ENCODE measurements at regions not wholly inside any gene's neighbourhood (a gene's known extent, or its start where the extent isn't known, plus 50 kb on each side); places are given as distances from the start of the nearest gene placed in this dataset.

GRCh38 chr2:150370561-150370960, 116.9 kb downstream of the RND3 start:
- intact Hi-C loops (cut with micrococcal nuclease): no loop called here
- no peak for DNase-seq (ENCODE audit: low read depth, low spot score)
- H3K27me3 ChIP-seq (ENCODE audit: insufficient read depth, low read length): no peaks in the 10 kb centered on the region

More at GRCh38 chr2:150370561-150370960, 116.9 kb downstream of the RND3 start:
- no TSS peak for BruUV-seq (replicated peaks)
- no peak for TF ChIP-seq RAD21 (IDR thresholded peaks at IDR 0.05; ENCODE audit: low read depth)
- TF ChIP-seq EGR1 (IDR thresholded peaks at IDR 0.05; ENCODE audit: low read depth): no peak
- TF ChIP-seq MAX (IDR thresholded peaks at IDR 0.05): no peak
- no peak for TF ChIP-seq ELF1 (IDR thresholded peaks at IDR 0.05; ENCODE audit: borderline replicate concordance, low read depth)
- TF ChIP-seq YY1 (IDR thresholded peaks at IDR 0.05; ENCODE audit: extremely low read depth, insufficient replicate concordance, low read depth, low read length): no peak
- no peak for TF ChIP-seq FOSL1 (IDR thresholded peaks at IDR 0.05; ENCODE audit: low read depth)
- no peak for TF ChIP-seq SP1 (IDR thresholded peaks at IDR 0.05; ENCODE audit: low read depth)
- TF ChIP-seq ATF3 (IDR thresholded peaks at IDR 0.05): no peak
- no peak for TF ChIP-seq SIN3A (IDR thresholded peaks at IDR 0.05; ENCODE audit: low read depth)
- no peak for TF ChIP-seq JUND (IDR thresholded peaks at IDR 0.05)
- TF ChIP-seq CEBPB (IDR thresholded peaks at IDR 0.05; ENCODE audit: low read depth): no peak
- no peak for TF ChIP-seq TCF7L2 (IDR thresholded peaks at IDR 0.05; ENCODE audit: borderline replicate concordance, extremely low read depth, insufficient read depth, insufficient read length)
- TF ChIP-seq REST (IDR thresholded peaks at IDR 0.05; ENCODE audit: low read depth): no peak
- TF ChIP-seq ZNF274 (IDR thresholded peaks at IDR 0.05; ENCODE audit: low read depth, low read length): no peak
- no peak for TF ChIP-seq ZBTB33 (IDR thresholded peaks at IDR 0.05; ENCODE audit: extremely low read depth, insufficient replicate concordance, low read length)
- TF ChIP-seq ZFX (IDR thresholded peaks at IDR 0.05): no peak
- no peak for TF ChIP-seq CBX3 (IDR thresholded peaks at IDR 0.05; ENCODE audit: low read depth)
- no peak for TF ChIP-seq SRF (IDR thresholded peaks at IDR 0.05; ENCODE audit: low read depth)
- ChIA-PET POLR2A (no interaction called here), CTCF (no interaction called here), RAD21 (ENCODE audit: low non-redundant PET in 1 of 2, low total read pairs in 2 of 2, uncharacterized antibody in 2 of 2, unreplicated experiment in 2 of 2) (no interaction called here)
- Histone ChIP-seq H3K4me2 (ENCODE audit: low read length) (no peak overlapping the region), H3K9me3 (ENCODE audit: control insufficient read depth in 1 of 2, insufficient read depth in 1 of 2, low read depth in 1 of 2, low read length in 2 of 2) (no peaks in the 10 kb centered on the region), H2AFZ (ENCODE audit: low read depth, low read length, poor library complexity, severe bottlenecking) (no peak overlapping the region), H4K20me1 (ENCODE audit: insufficient read depth) (no peaks in the 10 kb centered on the region), H3K36me3 (ENCODE audit: control insufficient read depth in 1 of 2, insufficient read depth in 2 of 2, low read length in 2 of 2) (no peaks in the 10 kb centered on the region), H3K27ac (ENCODE audit: low read depth, low read length) (no peak overlapping the region), H3K4me1 (ENCODE audit: control insufficient read depth in 1 of 2, insufficient read depth in 2 of 2, low read length in 2 of 2) (no peaks in the 10 kb centered on the region), H3K9me2 (ENCODE audit: insufficient read depth) (no peaks in the 10 kb centered on the region), H3K79me2 (ENCODE audit: insufficient read depth, low read length) (no peaks in the 10 kb centered on the region), H3K4me3 (replicated peaks in 1 of 2; ENCODE audit: low read depth in 1 of 2, low read length in 2 of 2) (no peak overlapping the region), H3K9ac (ENCODE audit: low read length) (no peak overlapping the region)
- ATAC-seq: no peak
